ENCODE measurements at regions not wholly inside any gene's neighbourhood (a gene's known extent, or its start where the extent isn't known, plus 50 kb on each side); places are given as distances from the start of the nearest gene placed in this dataset.

DNA sequence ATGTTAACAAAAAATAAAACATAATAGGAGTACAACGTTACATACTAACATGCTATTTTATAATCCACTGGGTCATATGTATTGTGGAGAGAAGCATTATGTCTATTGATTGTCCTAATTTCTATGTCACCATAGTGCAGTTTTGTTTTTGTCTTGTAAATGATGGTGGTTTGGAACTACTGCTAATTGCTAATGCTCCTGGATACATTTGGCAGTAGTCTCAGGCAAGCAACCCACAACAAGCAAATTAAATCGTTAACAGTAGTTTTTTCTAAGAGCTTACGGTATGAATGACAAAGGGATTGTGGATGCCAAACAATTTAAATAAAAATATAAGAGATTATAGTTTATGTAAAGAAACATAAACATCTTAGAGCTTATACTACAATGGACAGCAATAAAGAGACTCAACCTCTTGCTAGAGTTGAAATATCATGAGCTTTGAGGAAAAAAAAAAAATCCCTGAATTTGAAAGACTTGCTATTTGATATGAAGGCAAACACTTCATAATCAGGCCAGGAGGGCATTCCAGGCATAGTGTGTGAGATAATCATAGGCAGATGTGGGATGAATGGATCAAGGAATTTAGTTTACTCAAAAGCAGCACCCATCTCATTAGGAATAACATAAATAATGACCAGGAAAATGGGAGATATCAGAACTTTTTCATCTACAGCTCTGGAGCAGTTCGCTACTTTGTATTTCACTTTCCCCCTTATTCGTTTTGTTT, 181.3 kb downstream of the CCDC59 start:
- H4K20me1 ChIP-seq (ENCODE audit: insufficient read depth, low read length) = no peaks in the 10 kb centered on the region
- H3K36me3 ChIP-seq (ENCODE audit: insufficient read depth, low read length) = no peaks in the 10 kb centered on the region
- no peak overlapping the region for H3K4me3 ChIP-seq (ENCODE audit: insufficient read depth, low read length)
- H3K9me3 ChIP-seq (ENCODE audit: low read depth, low read length) = no peaks in the 10 kb centered on the region
- no peak overlapping the region for H3K4me2 ChIP-seq (ENCODE audit: insufficient read depth, low read length)
- no peak overlapping the region for H2AFZ ChIP-seq (ENCODE audit: low read length)
- H3K27me3 ChIP-seq (ENCODE audit: insufficient read depth, low read length) = no peaks in the 10 kb centered on the region
- TF ChIP-seq, protein P1, sequence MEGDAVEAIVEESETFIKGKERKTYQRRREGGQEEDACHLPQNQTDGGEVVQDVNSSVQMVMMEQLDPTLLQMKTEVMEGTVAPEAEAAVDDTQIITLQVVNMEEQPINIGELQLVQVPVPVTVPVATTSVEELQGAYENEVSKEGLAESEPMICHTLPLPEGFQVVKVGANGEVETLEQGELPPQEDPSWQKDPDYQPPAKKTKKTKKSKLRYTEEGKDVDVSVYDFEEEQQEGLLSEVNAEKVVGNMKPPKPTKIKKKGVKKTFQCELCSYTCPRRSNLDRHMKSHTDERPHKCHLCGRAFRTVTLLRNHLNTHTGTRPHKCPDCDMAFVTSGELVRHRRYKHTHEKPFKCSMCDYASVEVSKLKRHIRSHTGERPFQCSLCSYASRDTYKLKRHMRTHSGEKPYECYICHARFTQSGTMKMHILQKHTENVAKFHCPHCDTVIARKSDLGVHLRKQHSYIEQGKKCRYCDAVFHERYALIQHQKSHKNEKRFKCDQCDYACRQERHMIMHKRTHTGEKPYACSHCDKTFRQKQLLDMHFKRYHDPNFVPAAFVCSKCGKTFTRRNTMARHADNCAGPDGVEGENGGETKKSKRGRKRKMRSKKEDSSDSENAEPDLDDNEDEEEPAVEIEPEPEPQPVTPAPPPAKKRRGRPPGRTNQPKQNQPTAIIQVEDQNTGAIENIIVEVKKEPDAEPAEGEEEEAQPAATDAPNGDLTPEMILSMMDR (IDR thresholded peaks at IDR 0.05; ENCODE audit: extremely low read depth, low read depth, low read length) = no peak
- H3K4me1 ChIP-seq (ENCODE audit: insufficient read depth, low read length) = no peaks in the 10 kb centered on the region
- DNase-seq (ENCODE audit: insufficient read length, low spot score, missing footprints) = no peak
- no peak overlapping the region for H3K27ac ChIP-seq (ENCODE audit: low read depth, low read length)
- H3K79me2 ChIP-seq (ENCODE audit: insufficient read depth, low read length) = no peaks in the 10 kb centered on the region

DNA sequence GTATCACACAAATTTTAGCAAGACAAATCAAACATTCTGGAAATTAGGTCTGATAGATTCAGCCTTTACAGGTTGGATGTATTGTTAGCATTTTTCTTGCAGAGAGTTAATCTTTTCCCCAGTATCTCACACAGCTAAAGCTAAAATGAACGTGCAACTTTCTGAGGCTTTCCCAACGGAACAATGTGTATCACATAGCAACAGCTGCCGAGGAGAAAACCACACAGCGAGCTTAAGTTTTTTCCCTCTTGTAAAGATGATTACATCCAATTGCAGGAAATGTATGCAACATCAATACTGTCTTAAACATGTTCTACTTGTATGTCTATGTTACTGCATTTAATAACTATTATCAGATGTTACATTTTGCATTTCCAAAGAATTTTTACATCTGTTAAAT, 182.2 kb downstream of the CCDC59 start:
- no peak overlapping the region for H2AFZ ChIP-seq (ENCODE audit: low read length)
- H3K27ac ChIP-seq (ENCODE audit: low read depth, low read length) = no peak overlapping the region
- TF ChIP-seq, protein P1 (IDR thresholded peaks at IDR 0.05; ENCODE audit: extremely low read depth, low read depth, low read length) = no peak
- H3K4me1 ChIP-seq (ENCODE audit: insufficient read depth, low read length) = no peaks in the 10 kb centered on the region
- H4K20me1 ChIP-seq (ENCODE audit: insufficient read depth, low read length) = no peaks in the 10 kb centered on the region
- no peaks in the 10 kb centered on the region for H3K36me3 ChIP-seq (ENCODE audit: insufficient read depth, low read length)
- no peak overlapping the region for H3K4me2 ChIP-seq (ENCODE audit: insufficient read depth, low read length)
- no peak for DNase-seq (ENCODE audit: insufficient read length, low spot score, missing footprints)
- no peaks in the 10 kb centered on the region for H3K9me3 ChIP-seq (ENCODE audit: low read depth, low read length)
- H3K27me3 ChIP-seq (ENCODE audit: insufficient read depth, low read length) = no peaks in the 10 kb centered on the region
- no peak overlapping the region for H3K4me3 ChIP-seq (ENCODE audit: insufficient read depth, low read length)
- no peaks in the 10 kb centered on the region for H3K79me2 ChIP-seq (ENCODE audit: insufficient read depth, low read length)

DNA sequence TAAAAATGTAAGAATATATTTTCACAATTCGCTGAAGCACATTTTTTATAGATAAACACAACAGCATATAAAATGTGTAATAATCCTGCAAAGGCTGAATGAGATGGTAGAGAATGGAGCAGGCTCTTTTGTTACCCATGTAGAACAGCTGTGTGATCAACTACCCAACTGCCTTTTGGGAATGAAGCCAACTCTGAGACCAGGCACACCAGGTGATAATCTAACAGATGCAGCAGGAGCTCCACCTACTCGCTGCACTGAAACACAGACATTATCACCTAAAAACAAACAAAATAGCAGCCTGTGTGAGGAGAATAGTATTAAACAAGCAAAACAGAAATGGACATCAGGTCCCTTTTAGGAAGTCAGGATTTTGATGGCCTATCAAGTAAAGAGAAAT, 183.3 kb downstream of the CCDC59 start:
- H3K36me3 ChIP-seq (ENCODE audit: insufficient read depth, low read length) = no peaks in the 10 kb centered on the region
- no peak overlapping the region for H3K4me2 ChIP-seq (ENCODE audit: insufficient read depth, low read length)
- no peak overlapping the region for H2AFZ ChIP-seq (ENCODE audit: low read length)
- no peaks in the 10 kb centered on the region for H3K9me3 ChIP-seq (ENCODE audit: low read depth, low read length)
- H4K20me1 ChIP-seq (ENCODE audit: insufficient read depth, low read length) = no peaks in the 10 kb centered on the region
- no peak overlapping the region for H3K4me3 ChIP-seq (ENCODE audit: insufficient read depth, low read length)
- H3K79me2 ChIP-seq (ENCODE audit: insufficient read depth, low read length) = no peaks in the 10 kb centered on the region
- H3K4me1 ChIP-seq (ENCODE audit: insufficient read depth, low read length) = no peaks in the 10 kb centered on the region
- H3K27ac ChIP-seq (ENCODE audit: low read depth, low read length) = no peak overlapping the region
- H3K27me3 ChIP-seq (ENCODE audit: insufficient read depth, low read length) = no peaks in the 10 kb centered on the region
- TF ChIP-seq, protein P1 (IDR thresholded peaks at IDR 0.05; ENCODE audit: extremely low read depth, low read depth, low read length) = no peak
- no peak for DNase-seq (ENCODE audit: insufficient read length, low spot score, missing footprints)

DNA sequence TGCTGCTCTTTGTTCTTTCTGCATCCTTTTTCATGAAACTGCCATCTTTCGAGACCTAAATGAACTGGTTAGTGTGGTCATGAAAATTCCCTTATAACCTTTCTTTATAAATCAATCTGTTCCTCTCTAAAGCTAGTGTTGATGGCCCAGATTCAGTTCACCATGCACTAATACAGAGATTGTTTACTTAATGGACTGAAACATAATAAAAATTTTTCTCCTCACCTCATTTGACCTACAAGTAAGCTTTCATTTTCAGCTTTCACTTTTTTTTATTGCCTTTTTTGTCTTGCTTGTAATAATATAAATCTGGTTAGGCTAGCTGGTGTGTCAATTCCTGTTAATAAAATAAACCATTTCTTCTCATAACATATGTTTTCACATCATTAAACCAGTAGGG, 183.8 kb downstream of the CCDC59 start:
- H3K27me3 ChIP-seq (ENCODE audit: insufficient read depth, low read length) = no peaks in the 10 kb centered on the region
- H2AFZ ChIP-seq (ENCODE audit: low read length) = no peak overlapping the region
- no peak for DNase-seq (ENCODE audit: insufficient read length, low spot score, missing footprints)
- H3K79me2 ChIP-seq (ENCODE audit: insufficient read depth, low read length) = no peaks in the 10 kb centered on the region
- no peaks in the 10 kb centered on the region for H3K36me3 ChIP-seq (ENCODE audit: insufficient read depth, low read length)
- H3K4me3 ChIP-seq (ENCODE audit: insufficient read depth, low read length) = no peak overlapping the region
- H3K27ac ChIP-seq (ENCODE audit: low read depth, low read length) = no peak overlapping the region
- H3K4me2 ChIP-seq (ENCODE audit: insufficient read depth, low read length) = no peak overlapping the region
- TF ChIP-seq, protein P1 (IDR thresholded peaks at IDR 0.05; ENCODE audit: extremely low read depth, low read depth, low read length) = no peak
- H3K9me3 ChIP-seq (ENCODE audit: low read depth, low read length) = no peaks in the 10 kb centered on the region
- H3K4me1 ChIP-seq (ENCODE audit: insufficient read depth, low read length) = no peaks in the 10 kb centered on the region
- H4K20me1 ChIP-seq (ENCODE audit: insufficient read depth, low read length) = no peaks in the 10 kb centered on the region

Data from osteoblast (primary cell).